ENCODE measurements at regions not wholly inside any gene's neighbourhood (a gene's known extent, or its start where the extent isn't known, plus 50 kb on each side); places are given as distances from the start of the nearest gene placed in this dataset.

GRCh38 chr3:31159331-31160039 is 265.0 kb upstream of the GADL1 start:
- TF ChIP-seq CTCF (IDR thresholded peaks at IDR 0.05) (no peak), EP300 (IDR thresholded peaks at IDR 0.05) (no peak), POLR2A (IDR thresholded peaks at IDR 0.05) (no peak), POLR2AphosphoS5 (IDR thresholded peaks at IDR 0.05) (no peak)
